Neural progenitor cell (in vitro differentiated cells): ENCODE measurements at regions not wholly inside any gene's neighbourhood (a gene's known extent, or its start where the extent isn't known, plus 50 kb on each side); places are given as distances from the start of the nearest gene placed in this dataset.

Experiments used
- DNase-seq: peaks from one replicate; pipeline ENCODE4 v3.0.0-alpha.2; 2016; ENCODE audit warnings: low spot score
- H2AFZ ChIP-seq: fragments of 200-600 bp; sonication (generic); replicated peaks from 2 replicates; pipeline ENCODE4 v1.6.1; 2016; ENCODE audit warnings: antibody characterized with exemption
- H3F3A ChIP-seq: fragments of 200-600 bp; sonication (generic); 2 replicates; pipeline ENCODE4 v1.6.1; 2016; ENCODE audit warnings: antibody characterized with exemption, low read depth
- H3K27ac ChIP-seq: fragments of 200-600 bp; sonication (generic); 2 replicates; pipeline ENCODE4 v1.5.1; 2016; ENCODE audit warnings: mild to moderate bottlenecking
- H3K27me3 ChIP-seq: fragments of 200-600 bp; sonication (generic); 2 replicates; pipeline ENCODE4 v1.6.1; 2016; ENCODE audit warnings: mild to moderate bottlenecking, moderate library complexity
- H3K36me3 ChIP-seq: fragments of 200-600 bp; sonication (generic); 2 replicates; pipeline ENCODE4 v1.5.1; 2016
- H3K4me1 ChIP-seq: fragments of 200-600 bp; sonication (generic); 2 replicates; pipeline ENCODE4 v1.6.1; 2016; ENCODE audit warnings: mixed run types
- H3K4me2 ChIP-seq: fragments of 200-600 bp; sonication (generic); 2 replicates; pipeline ENCODE4 v1.6.1; 2016
- H3K4me3 ChIP-seq: fragments of 200-600 bp; sonication (generic); 2 replicates; pipeline ENCODE4 v1.5.1; 2016
- H3K79me2 ChIP-seq: fragments of 200-600 bp; sonication (generic); 2 replicates; pipeline ENCODE4 v1.6.1; 2016; ENCODE audit warnings: low read depth
- H3K9ac ChIP-seq: fragments of 200-600 bp; sonication (generic); 2 replicates; pipeline ENCODE4 v1.6.1; 2016
- H3K9me3 ChIP-seq: fragments of 200-600 bp; sonication (generic); 2 replicates; pipeline ENCODE4 v1.5.1; 2016; ENCODE audit warnings: low read depth
- H4K20me1 ChIP-seq: fragments of 200-600 bp; sonication (generic); 2 replicates; pipeline ENCODE4 v1.6.1; 2016; ENCODE audit warnings: low read depth
- H3K27ac Mint-ChIP-seq: 3 replicates; pipeline ENCODE4 v1.8.0; 2021; ENCODE audit warnings: mixed read lengths
- H3K27me3 Mint-ChIP-seq: 2 replicates; pipeline ENCODE4 v1.8.0; 2022; ENCODE audit warnings: low read depth, mild to moderate bottlenecking, inconsistent platforms, moderate library complexity, mixed read lengths; ENCODE audit not compliant: insufficient read depth
- H3K36me3 Mint-ChIP-seq: 3 replicates; pipeline ENCODE4 v1.8.0; 2021; ENCODE audit warnings: mixed read lengths
- H3K4me1 Mint-ChIP-seq: 3 replicates; pipeline ENCODE4 v1.8.0; 2021; ENCODE audit warnings: mixed read lengths
- H3K4me3 Mint-ChIP-seq: 3 replicates; pipeline ENCODE4 v1.8.0; 2021; ENCODE audit warnings: mild to moderate bottlenecking, moderate library complexity, mixed read lengths
- H3K9me3 Mint-ChIP-seq: 3 replicates; pipeline ENCODE4 v1.8.0; 2020; ENCODE audit warnings: mixed read lengths
- CTCF ChIP-seq: fragments of 200-600 bp; sonication (generic); IDR thresholded peaks from 2 replicates; pipeline ENCODE4 v1.5.1; 2017; ENCODE audit warnings: antibody characterized with exemption, mild to moderate bottlenecking
- EZH2 ChIP-seq: fragments of 200-600 bp; sonication (generic); IDR thresholded peaks from 2 replicates; pipeline ENCODE4 v1.6.1; 2017; ENCODE audit warnings: antibody characterized with exemption, mild to moderate bottlenecking, moderate library complexity
- EZH2phosphoT487 ChIP-seq: fragments of 200-600 bp; sonication (generic); IDR thresholded peaks from 2 replicates; pipeline ENCODE4 v1.6.1; 2017; ENCODE audit warnings: antibody characterized with exemption

- no peak overlapping the region for H3K9ac ChIP-seq
- H3K79me2 ChIP-seq, result no peaks in the 10 kb centered on the region
- no peak overlapping the region for H2AFZ ChIP-seq
- H3F3A ChIP-seq, result no peaks in the 10 kb centered on the region
- H3K27ac ChIP-seq, result no peak overlapping the region
- no peak overlapping the region for H3K27ac Mint-ChIP-seq
- no peaks in the 10 kb centered on the region for H3K4me1 ChIP-seq
- H3K4me1 Mint-ChIP-seq, result peaks cover 3% of the 10 kb centered on the region
- H3K27me3 ChIP-seq, result no peaks in the 10 kb centered on the region
- peaks cover 4% of the 10 kb centered on the region for H3K9me3 Mint-ChIP-seq
- no peaks in the 10 kb centered on the region for H3K9me3 ChIP-seq
- TF ChIP-seq EZH2phosphoT487 (no peak), EZH2 (no peak), CTCF (no peak)
- no peak overlapping the region for H3K4me2 ChIP-seq
- no peaks in the 10 kb centered on the region for H3K36me3 Mint-ChIP-seq
- H3K4me3 Mint-ChIP-seq, result no peak overlapping the region
- H3K36me3 ChIP-seq, result no peaks in the 10 kb centered on the region
- H4K20me1 ChIP-seq, result no peaks in the 10 kb centered on the region
- DNase-seq, result no peak
- no peak overlapping the region for H3K4me3 ChIP-seq
- H3K27me3 Mint-ChIP-seq, result peaks cover 6% of the 10 kb centered on the region
Observed at GRCh38 chr5:175591293-175591692, 66.6 kb upstream of the HRH2 start.

- no peak for TF ChIP-seq EZH2phosphoT487
- no peak for TF ChIP-seq EZH2
- TF ChIP-seq CTCF, result no peak
- DNase-seq, result no peak
- H3K9me3 Mint-ChIP-seq, result peaks cover 2% of the 10 kb centered on the region
- no peak overlapping the region for H3K27ac Mint-ChIP-seq
- Histone ChIP-seq H3K4me2 (no peak overlapping the region), H3K27ac (no peak overlapping the region), H3K9ac (no peak overlapping the region), H3K27me3 (no peaks in the 10 kb centered on the region), H3K9me3 (no peaks in the 10 kb centered on the region), H3K79me2 (no peaks in the 10 kb centered on the region), H3F3A (no peaks in the 10 kb centered on the region), H4K20me1 (no peaks in the 10 kb centered on the region), H2AFZ (no peak overlapping the region), H3K4me1 (no peaks in the 10 kb centered on the region), H3K4me3 (no peak overlapping the region), H3K36me3 (no peaks in the 10 kb centered on the region)
- peaks cover 5% of the 10 kb centered on the region for H3K27me3 Mint-ChIP-seq
- H3K36me3 Mint-ChIP-seq, result no peaks in the 10 kb centered on the region
- peaks cover 8% of the 10 kb centered on the region for H3K4me1 Mint-ChIP-seq
- no peak overlapping the region for H3K4me3 Mint-ChIP-seq
Observed at GRCh38 chr5:175593794-175594193, 64.1 kb upstream of the HRH2 start.

- H3K4me3 Mint-ChIP-seq, result no peak overlapping the region
- no peak overlapping the region for H3K27ac ChIP-seq
- H3K4me1 ChIP-seq, result no peaks in the 10 kb centered on the region
- TF ChIP-seq CTCF, result no peak
- TF ChIP-seq EZH2phosphoT487, result no peak
- no peak for TF ChIP-seq EZH2
- no peaks in the 10 kb centered on the region for H3F3A ChIP-seq
- H3K79me2 ChIP-seq, result no peaks in the 10 kb centered on the region
- H3K36me3 Mint-ChIP-seq, result no peaks in the 10 kb centered on the region
- peaks cover 2% of the 10 kb centered on the region for H3K9me3 Mint-ChIP-seq
- no peaks in the 10 kb centered on the region for H3K27me3 ChIP-seq
- no peaks in the 10 kb centered on the region for H4K20me1 ChIP-seq
- no peak overlapping the region for H2AFZ ChIP-seq
- H3K27ac Mint-ChIP-seq, result no peak overlapping the region
- H3K9ac ChIP-seq, result no peak overlapping the region
- H3K4me2 ChIP-seq, result no peak overlapping the region
- DNase-seq, result no peak
- peaks cover 5% of the 10 kb centered on the region for H3K4me1 Mint-ChIP-seq
- H3K9me3 ChIP-seq, result no peaks in the 10 kb centered on the region
- no peak overlapping the region for H3K4me3 ChIP-seq
- peaks cover 4% of the 10 kb centered on the region for H3K27me3 Mint-ChIP-seq
- H3K36me3 ChIP-seq, result no peaks in the 10 kb centered on the region
Observed at GRCh38 chr5:175595905-175596304, 62.0 kb upstream of the HRH2 start.

GRCh38 chr5:175596761-175597189 lies 61.1 kb upstream of the HRH2 start:
- H3K9me3 ChIP-seq, result no peaks in the 10 kb centered on the region
- H2AFZ ChIP-seq, result no peak overlapping the region
- H3K36me3 Mint-ChIP-seq, result no peaks in the 10 kb centered on the region
- TF ChIP-seq EZH2phosphoT487, result no peak
- TF ChIP-seq CTCF, result no peak
- no peak for TF ChIP-seq EZH2
- no peak overlapping the region for H3K9ac ChIP-seq
- no peaks in the 10 kb centered on the region for H3K4me1 ChIP-seq
- DNase-seq, result no peak
- H3K79me2 ChIP-seq, result no peaks in the 10 kb centered on the region
- no peak overlapping the region for H3K27ac Mint-ChIP-seq
- peaks cover 4% of the 10 kb centered on the region for H3K27me3 Mint-ChIP-seq
- H3F3A ChIP-seq, result no peaks in the 10 kb centered on the region
- H3K4me1 Mint-ChIP-seq, result peaks cover 5% of the 10 kb centered on the region
- no peak overlapping the region for H3K4me2 ChIP-seq
- H3K9me3 Mint-ChIP-seq, result peaks cover 2% of the 10 kb centered on the region
- H3K27ac ChIP-seq, result no peak overlapping the region
- no peaks in the 10 kb centered on the region for H4K20me1 ChIP-seq
- H3K27me3 ChIP-seq, result no peaks in the 10 kb centered on the region
- no peak overlapping the region for H3K4me3 Mint-ChIP-seq
- H3K4me3 ChIP-seq, result no peak overlapping the region
- H3K36me3 ChIP-seq, result no peaks in the 10 kb centered on the region
